GM18517 (cell line): ENCODE measurements at regions not wholly inside any gene's neighbourhood (a gene's known extent, or its start where the extent isn't known, plus 50 kb on each side); places are given as distances from the start of the nearest gene placed in this dataset.

Experiments used
- ATAC-seq: cut with Tn5 transposase; IDR thresholded peaks from one replicate; pipeline ENCODE4 v1.9.1; 2021; ENCODE audit warnings: mild to moderate bottlenecking, moderate library complexity; ENCODE audit not compliant: unreplicated experiment

GRCh38 chr2:111659361-111660333, 224.3 kb downstream of the ANAPC1 start:
- no peak for ATAC-seq

DNA sequence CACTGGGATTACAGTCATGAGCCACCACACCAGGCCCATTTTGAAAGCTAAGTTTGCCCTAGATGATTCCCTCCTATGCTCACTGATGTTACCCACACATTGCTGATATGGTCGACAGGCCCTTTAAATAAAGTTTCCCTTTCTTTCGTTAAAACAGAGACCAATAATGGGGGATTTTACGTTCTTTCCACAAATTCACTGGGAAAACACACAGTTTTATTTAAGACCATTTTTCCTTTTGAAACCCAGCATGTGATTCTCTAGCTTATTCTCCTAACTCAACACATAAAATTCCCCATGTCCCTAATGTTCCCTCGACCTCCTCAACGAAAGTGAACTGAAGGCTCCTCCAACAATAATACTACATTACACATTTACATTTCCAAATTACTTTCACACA, 223.2 kb downstream of the ANAPC1 start:
- ATAC-seq: no peak

DNA sequence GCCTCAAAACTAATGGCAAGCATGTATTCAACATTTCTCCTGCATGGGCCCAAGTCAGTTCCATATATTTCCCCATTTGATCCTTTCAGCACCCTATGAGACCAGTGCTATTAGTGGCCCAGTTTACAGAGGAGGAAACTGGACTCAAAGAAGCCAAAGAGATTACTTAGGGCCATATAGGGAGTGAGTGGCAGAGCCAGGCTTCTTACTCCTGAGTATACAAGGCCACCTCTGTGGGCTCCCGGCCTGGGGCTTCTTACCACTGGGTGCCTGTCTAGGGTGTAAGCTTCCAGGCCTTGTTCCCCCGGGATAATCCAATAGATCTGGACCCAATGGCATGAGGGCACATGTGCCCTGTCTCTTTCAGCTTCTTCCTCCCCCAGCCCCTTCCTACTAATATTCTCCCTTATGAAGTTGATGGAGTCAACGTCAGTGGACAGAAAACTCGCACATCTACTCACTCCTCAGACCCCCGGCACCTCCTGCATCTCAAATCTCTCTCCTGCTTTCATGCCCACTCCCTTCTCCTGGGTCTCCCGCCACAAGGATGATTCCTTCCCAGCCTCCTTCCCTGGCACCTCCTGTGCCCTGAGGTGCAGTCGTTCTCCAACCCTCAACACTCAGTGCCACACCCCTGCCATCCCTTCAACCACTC, 222.6 kb downstream of the ANAPC1 start:
- ATAC-seq: no peak

DNA sequence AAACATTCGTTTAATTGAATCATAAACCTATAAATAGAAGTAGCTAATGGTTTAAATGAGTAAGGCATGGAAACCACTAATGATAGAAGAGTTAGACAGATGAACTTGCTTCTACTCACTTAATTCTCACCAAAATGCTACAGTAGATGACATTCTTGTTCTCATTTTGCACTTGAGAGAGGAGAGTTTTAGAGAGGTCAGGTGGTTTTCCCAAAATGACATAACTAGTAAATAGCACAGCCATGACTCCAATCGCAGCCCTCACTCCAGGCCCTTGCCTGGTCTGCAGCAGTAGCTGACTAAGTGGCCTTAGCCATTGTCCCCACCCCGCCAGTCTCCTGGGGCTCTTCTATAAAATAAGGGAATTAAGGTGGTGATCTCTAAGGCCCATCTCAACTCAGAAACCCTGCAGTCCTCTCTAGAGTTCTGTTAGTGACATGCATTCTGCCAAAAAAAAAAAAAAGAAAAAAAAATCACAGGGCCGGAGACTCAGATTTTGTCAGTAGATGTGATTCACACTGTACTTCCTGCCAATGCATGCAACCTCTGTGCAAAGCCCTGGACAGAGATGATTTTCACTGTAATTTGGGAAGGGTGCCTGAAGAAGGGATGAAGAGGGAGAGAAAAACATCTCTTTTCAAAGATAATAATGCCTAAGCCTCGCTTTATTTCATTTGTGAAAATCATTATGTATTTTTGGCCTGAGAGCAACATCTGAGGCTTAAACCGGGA, 221.8 kb downstream of the ANAPC1 start:
- ATAC-seq: no peak

DNA sequence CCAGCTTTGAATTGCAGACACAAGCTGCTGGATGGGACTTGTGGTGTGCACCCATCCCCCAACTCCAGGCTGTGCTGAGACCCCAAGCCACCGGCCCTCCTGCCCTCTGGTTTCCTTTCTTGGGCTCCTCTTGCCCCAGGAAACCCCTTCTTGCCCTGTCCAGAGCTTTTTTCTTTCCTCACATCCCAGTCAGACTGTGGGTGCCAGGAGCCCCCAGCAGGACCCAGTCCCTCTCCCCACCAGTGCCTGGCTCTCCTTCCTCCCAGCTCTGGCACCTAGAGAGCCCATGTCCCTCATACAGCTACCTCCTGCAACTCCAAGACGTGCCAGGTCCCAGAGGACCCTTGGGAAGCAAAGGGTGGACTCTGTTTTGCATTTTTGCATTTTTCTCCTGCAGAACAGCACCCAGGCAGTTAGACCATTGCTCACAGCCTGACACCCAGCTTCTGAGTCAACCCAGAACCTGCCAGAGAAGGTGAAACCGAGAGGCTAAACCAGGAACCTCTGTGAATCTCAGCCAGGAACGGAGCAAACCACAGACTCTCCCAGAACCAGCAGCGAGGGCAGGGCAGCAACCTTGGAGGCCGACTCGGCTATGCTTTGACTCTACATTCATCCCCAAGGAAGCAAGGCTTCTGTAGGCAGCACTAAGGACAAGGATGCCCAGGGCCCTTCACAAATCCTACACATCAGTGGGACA, 221.1 kb downstream of the ANAPC1 start:
- peak; percentile 66 for ATAC-seq

- no peak for ATAC-seq
Observed at GRCh38 chr2:111663471-111664274, 220.3 kb downstream of the ANAPC1 start.

DNA sequence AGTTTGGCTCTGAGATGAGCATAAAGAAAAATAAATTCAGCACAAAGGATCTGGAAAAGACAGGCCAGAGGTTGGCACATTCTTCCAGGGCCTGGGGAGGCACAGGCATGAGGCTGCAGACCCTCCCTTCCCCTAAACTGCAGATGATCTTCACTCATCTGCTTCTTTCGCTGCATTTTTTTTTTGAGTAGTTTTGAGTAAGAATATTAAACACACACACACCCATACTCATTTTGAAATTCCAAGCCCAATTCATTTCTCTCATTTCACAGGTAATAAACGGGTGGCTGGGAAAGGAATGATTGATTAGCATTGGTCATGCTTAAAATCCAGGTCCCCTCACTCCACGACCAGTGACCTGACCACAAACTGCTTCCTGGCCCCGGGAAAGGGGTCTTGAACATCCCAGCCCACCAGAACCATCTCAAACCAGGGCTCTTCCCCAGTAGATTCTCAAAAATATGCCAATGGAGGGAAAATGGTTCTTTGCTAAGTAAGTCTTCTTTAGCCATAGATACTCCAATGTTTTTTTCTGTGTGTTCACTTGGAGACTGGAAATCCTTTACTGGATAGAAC, 219.6 kb downstream of the ANAPC1 start:
- no peak for ATAC-seq

- ATAC-seq: no peak
Observed at GRCh38 chr2:111665011-111665410, 219.0 kb downstream of the ANAPC1 start.

DNA sequence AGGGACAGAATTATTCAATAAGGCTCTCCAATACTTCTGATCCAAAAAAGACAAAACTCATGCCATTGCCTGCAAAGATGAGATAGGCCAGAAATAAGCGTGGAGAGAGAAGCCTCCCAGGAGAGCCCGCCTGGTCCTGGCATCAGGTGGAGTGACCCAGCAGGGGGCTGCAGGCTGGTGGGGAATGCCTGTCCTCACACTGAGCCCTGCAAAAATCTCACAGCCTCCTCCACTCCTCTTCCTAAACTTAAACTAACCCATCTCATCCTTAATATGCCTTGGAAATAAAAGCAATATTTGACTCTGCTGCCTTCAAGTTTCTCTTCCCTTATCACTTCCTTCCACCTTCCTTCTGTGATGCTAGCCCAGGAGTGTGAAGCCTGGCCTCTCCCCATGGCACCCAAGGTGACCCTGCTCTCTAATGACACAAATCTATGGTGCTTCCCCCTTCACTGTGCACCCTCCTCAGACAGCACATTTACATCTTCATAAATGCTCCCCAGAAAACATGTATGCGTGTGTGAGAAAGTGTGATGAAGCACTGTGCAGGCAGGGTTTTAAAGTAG, 218.4 kb downstream of the ANAPC1 start:
- ATAC-seq: no peak

- ATAC-seq: no peak
Observed at GRCh38 chr2:111666160-111666559, 217.8 kb downstream of the ANAPC1 start.

GRCh38 chr2:111667001-111667400, 217.0 kb downstream of the ANAPC1 start:
- no peak for ATAC-seq

DNA sequence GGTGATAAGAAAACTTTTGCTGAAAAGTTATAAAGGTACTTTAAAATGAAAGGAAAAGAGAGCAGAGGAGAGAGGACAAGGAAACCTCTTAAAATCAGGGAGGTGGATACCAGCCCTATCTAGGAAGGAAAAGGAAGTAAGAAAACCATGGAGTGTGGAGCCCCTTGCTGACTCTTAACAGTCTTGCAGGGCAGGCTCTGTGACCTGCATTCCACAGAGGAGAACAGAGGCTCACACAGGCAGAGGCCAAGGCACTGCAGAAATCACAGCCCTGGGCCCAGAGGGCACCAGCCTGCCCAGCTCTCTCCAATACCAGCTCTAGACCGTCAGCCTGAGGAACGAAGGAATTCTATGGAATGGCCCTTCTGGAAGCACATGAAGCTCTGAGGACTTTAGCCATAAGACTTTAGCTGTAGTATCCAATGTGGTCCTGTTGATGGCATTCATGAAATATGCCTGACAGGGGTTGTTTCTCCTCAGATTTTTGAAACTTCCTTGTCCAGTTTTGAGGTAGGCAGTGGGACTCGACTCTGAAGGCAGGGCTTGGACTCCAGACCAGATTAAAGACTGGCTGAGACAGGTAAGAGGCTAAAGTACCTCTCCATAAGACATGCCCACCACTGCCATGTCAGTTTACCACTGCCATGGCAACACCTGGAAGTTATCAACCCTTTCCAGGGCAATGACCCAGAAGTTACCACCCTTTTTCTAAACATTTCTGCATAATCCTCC, 216.3 kb downstream of the ANAPC1 start:
- no peak for ATAC-seq

GRCh38 chr2:111668274-111668616, 215.7 kb downstream of the ANAPC1 start:
- ATAC-seq: no peak

DNA sequence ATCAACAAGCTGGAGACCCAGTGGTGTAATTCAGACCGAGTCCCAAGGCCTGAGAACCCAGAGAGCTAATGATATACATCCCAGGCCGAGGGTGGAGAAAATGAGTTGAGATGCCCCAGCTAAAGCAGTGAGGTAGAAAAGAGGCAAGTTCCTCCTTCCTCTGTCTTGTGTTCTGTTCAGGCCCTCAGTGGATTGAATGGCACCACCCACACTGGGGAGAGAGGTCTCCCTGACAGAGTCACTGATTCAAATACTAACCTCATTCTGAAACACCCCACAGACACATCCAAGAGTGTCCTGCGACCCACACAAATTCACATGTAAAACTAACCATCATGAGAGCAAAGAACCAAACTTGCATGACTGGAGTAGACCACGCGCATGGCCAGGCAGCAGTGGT, 215.3 kb downstream of the ANAPC1 start:
- ATAC-seq: no peak

- no peak for ATAC-seq
Observed at GRCh38 chr2:111669928-111670695, 213.9 kb downstream of the ANAPC1 start.

GRCh38 chr2:111670776-111671175, 213.2 kb downstream of the ANAPC1 start:
- ATAC-seq: no peak

DNA sequence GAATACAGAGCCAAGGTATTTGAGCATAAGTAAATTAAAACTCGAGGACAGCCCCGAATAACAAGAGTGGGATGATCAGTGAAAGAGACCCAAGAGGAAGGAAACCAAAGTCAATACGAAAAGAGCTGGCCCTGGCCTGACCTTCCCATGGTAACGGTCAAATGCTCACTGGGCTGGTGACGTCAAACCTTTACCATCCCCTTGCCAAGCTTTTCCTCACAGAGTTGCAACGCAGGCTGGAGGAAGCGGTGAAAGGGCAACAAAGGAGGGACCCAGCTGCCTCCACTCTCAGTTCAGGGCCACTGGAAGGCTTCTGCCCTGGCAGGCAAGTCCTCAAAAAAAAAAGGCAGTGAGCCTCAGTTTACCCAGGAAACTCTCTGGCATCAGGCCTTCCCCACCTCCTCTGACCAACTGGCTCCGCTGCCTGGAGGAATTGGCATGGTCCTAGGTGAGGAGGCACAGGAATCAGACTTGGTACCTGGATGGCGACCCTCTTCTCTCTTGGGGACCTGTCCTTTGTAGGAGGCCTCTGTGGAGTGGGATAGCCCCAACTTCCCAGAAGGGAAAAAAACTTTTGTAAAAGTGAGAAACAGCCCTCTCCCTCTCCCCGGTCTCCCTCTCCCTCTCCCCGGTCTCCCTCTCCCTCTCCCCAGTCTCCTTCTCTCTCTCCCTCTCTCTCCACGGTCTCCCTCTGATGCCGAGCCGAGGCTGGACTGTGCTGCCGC, 212.4 kb downstream of the ANAPC1 start:
- ATAC-seq: no peak
